A204.1 (cell line): ENCODE measurements at regions not wholly inside any gene's neighbourhood (a gene's known extent, or its start where the extent isn't known, plus 50 kb on each side); places are given as distances from the start of the nearest gene placed in this dataset.
A peak's percentile ranks its signal among the peaks of the same experiment; 100 is the strongest.
"Not testable (repeated sequence)": the region's sequence is repeated elsewhere in the genome, so short reads cannot be mapped to it uniquely, and the experiment has no call there.

Experiments used
- FAIRE-seq: peaks from 2 replicates; lab custom pipeline; 2012; peaks lifted over from hg19 to GRCh38; lab: Jason Lieb, UNC

GRCh38 chr6:57985734-57986133, 668.3 kb downstream of the PRIM2 start:
- not testable (repeated sequence) for FAIRE-seq

- FAIRE-seq = not testable (repeated sequence)
These were observed 669.2 kb downstream of the PRIM2 start for GRCh38 chr6:57986584-57986983.

DNA sequence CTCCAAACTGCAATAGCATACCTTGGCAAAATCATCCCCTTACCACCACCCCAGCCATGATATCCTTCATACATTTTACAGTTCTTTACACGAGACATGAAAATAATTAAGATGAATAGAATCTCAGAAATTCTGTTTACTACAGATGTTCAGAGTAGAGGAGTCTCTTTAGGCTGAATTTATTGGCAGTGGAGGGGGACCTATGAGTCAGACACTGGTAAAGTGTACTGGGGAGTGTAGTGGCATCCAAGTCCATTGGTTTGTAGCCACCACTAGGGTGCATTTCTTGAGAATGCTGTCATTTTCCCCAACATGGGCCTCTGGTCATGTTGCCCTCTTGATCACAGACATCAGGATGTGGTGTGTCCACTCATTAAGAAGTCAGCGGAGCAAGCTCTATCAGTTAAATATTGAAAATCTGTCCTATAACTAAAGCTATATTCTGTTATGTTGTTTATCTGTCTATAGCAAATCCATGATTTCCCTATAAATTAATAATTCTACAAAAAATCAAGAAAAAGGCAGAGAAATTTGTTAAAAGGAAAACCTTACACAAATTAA, 672.2 kb downstream of the PRIM2 start:
- FAIRE-seq = peak; percentile 14

DNA sequence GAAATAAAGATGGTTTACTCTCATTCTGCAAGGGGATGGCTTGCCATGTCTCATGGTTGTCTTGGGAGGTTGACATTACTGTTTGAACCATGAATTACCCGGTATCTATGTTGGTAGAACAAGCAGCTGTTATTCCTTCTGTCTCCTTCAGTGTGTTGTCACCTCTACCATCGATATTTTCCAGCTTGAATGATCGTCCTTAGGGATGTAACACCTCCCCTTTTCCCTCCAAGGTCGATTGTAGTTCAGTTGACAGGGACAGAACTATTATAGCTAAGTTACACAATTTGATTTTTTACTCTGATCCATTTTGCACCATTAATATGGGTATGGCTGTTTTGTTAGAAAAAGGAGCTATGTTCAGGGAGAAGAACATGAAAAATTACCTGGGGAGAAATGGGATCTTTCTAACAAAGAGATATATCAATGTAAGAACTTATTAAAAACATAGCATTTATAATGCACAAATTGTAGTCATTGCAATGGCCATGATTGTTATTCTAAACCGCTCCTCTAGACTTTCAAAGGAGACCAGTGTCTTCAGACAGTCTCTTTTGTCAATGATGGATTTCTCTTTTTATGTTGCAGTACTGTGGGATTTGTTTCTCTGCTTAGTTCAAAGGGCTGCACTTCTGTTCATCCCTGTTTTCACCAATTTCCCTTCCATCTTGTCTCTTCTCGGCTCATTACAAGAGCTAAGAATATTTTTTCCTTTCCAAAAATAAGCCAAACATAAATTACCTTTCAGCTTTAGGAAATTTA, 681.6 kb downstream of the PRIM2 start:
- not testable (repeated sequence) for FAIRE-seq

DNA sequence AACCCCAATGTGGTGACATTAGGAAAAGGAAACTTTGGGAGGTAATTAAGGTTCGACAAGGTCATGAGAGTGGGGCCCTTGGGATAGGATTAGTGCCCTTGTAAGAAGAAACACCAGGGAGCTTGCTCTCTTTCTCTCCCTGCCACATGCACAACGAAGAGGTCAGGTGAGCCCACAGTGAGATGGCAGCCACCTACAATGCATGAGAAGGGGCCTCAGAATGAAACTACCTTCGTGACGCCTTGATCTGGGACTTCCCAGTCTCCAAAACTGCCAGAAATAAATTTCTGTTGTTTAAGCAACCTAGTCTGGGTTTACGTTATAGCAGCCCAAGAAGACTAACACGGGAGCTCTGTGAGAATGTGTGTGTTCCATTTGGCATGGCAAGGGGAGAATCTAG, 682.8 kb downstream of the PRIM2 start:
- FAIRE-seq = not testable (repeated sequence)

DNA sequence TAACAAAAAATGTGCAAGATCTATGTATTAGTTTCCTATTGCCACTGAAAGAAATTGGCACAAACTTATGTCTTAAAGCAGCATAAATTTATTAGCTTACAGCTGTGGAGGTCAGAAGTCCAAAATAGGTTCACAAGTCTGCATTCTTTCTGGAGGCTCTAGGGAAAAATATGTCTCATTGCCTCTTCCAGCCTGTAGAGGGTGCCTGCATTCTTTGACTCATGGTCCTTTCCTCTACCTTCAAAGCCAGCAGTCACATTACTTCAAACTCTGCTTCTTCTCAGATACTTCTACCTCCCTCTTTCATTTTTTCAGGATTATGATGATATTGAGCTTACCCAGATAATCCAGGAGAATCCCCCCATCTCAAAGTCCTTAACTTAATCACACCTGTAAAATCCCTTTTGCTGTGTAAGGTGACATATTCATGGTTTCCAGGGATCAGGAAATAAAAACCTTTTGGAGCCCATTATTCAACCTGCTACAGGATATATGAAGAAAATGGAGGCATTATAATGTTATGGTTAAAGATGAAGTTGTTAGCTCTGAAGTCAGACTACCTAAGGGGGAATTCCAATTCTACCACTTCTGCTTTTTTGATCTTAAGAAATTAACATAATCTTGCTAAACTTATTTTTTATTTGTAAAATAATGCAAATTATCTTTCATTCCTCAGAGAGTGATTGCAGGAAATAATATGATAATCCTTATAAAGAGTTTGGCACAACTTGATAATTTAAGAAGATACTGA, 686.2 kb downstream of the PRIM2 start:
- FAIRE-seq = not testable (repeated sequence)

GRCh38 chr6:58007334-58008000, 690.0 kb downstream of the PRIM2 start:
- FAIRE-seq = not testable (repeated sequence)

- not testable (repeated sequence) for FAIRE-seq
These were observed 690.5 kb downstream of the PRIM2 start for GRCh38 chr6:58008001-58008335.

- not testable (repeated sequence) for FAIRE-seq
These were observed 694.6 kb downstream of the PRIM2 start for GRCh38 chr6:58011954-58012600.

DNA sequence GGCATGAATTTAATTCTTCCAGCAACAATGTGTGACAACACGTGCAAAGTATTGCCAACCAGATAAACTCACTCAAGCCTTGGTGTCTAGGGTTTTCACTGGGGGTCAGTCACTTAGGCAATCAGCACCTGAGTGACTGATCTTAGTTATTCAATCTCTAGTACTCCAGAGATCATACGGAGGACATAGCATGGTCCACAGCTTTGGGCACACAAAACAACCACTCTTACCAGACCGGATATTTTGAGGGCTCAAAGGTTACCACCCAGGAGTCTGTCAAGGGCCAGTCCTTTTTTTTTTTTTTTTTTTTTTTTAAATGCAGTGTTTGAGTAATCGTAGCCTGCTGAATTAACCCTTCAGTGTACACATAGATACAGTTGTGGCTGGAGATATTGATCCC, 699.2 kb downstream of the PRIM2 start:
- FAIRE-seq = not testable (repeated sequence)

GRCh38 chr6:58028188-58028587, 710.8 kb downstream of the PRIM2 start:
- FAIRE-seq = not testable (repeated sequence)

DNA sequence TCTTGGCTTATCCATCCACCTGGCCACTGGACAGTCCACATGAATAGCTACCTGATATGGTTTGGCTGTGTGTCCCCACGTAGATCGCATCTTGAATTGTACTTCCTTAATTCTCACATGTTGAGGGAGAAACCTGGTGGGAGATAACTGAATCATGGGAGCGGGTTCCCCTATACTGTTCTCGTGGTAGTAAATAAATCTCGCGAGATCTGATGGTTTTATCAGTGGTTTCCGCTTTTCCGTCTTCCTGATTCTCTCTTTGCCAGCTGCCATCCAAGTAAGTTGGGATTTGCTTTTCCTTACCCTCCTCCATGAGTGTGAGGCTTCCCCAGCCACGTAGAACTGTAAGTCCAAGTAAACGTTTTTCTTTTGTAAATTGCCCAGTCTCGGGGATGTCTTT, 720.8 kb downstream of the PRIM2 start:
- FAIRE-seq = not testable (repeated sequence)

DNA sequence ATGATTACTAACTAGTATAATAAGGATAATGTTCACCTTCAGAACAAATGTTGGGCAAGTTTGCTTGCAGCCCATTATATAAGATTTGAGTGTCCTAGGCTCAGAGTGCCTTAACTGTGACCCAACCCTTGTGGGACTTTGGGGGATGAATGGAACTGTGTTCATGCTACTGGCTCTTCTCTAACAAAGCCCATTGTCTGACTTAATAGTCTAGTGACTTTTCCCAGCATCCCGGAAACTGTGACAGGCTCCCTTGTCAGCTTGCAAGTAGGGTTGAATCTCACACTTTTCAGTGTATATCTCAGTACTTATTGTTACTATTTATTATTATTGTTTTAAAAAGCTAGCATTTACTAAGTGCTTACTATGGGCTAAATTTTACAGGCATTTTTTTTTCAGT, 729.2 kb downstream of the PRIM2 start:
- not testable (repeated sequence) for FAIRE-seq

DNA sequence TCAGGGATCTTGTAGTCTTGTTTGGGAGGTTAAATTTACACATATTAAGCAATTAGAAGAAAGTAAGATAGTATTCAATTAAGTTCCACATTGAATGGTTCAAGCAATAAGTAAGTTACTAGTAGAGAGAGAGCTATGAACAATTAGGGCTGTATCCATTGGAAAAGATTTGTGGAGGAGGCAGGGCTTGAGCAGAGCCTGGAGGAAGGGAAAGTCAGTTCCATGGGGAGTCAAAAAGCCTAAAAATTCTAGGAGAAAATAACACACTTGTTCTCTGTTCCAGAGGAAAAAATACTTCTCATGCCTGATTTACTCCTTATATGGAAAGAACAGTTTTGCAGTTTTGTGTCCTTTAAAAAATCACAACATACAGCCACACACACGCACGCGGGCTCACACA, 730.0 kb downstream of the PRIM2 start:
- FAIRE-seq = not testable (repeated sequence)

DNA sequence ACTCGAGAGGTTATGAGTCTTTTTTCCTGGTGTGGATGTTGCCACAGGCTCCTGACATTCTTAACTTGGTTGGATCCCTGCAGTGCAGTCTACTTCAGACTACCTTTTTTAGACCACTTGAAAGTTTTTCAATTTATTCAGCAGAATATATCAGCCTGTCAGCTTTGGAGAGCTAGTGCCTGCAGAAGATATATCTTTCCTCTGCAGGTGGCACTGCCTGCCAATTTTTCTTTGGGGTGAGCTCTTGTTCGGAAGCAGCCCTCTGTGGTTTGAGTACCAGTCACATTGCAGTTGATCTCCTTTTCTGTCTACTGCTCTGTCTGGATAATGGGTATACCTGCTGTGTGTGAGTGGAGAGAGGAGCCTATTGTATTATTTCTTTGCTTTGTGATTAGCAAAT, 730.4 kb downstream of the PRIM2 start:
- FAIRE-seq = peak; percentile 35

- not testable (repeated sequence) for FAIRE-seq
These were observed 738.2 kb downstream of the PRIM2 start for GRCh38 chr6:58055465-58056176.

DNA sequence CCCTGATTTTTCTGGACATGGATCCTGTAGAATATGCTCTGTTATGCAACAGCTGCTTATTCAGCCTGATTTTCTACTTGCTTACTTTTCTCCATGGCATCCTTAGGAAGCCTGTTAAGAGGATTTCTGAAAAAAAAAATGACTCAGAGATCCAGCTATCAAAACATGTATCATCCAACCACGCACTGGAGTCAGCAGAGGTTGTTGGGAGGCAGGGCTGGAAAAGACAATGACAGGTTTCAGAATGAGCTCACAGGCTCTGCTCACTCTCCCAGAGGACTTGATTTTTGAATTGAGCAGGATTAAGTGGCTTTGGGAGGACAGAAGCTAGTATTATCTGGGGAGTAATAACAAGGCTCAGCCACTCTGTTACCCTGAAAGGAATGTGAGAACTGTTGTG, 742.3 kb downstream of the PRIM2 start:
- not testable (repeated sequence) for FAIRE-seq

GRCh38 chr6:58063542-58063941, 746.1 kb downstream of the PRIM2 start:
- not testable (repeated sequence) for FAIRE-seq

- FAIRE-seq = not testable (repeated sequence)
These were observed 750.6 kb downstream of the PRIM2 start for GRCh38 chr6:58067867-58068548.

- FAIRE-seq = no peak
These were observed 755.8 kb downstream of the PRIM2 start for GRCh38 chr6:58073263-58073662.

DNA sequence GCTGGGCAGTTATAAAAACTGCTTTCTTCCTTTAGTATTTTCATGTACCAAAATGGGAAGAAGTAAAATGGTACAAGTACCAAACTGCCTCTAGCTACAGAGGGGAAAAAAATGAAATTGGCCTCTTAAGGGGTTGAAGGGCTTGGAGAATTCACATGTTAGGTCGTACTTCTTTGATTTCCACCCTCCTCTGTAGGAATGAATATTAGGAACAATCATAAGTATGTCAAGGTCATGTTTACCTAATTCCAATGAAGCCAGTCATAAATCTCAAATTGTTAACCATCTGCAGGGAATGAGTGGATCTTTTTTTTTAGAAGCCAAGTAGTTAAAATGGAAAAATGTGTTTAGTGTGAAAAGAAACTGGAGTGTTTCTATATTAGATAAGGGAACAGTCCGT, 772.6 kb downstream of the PRIM2 start:
- not testable (repeated sequence) for FAIRE-seq
